Activated gamma-delta T cell treated with anti-CD3 and anti-CD28 coated beads, Interleukin-2, amount 50 U/mL, for 16 hours (primary cell): ENCODE measurements at regions not wholly inside any gene's neighbourhood (a gene's known extent, or its start where the extent isn't known, plus 50 kb on each side); places are given as distances from the start of the nearest gene placed in this dataset.

Experiments used
- DNase-seq: peaks from one replicate; pipeline ENCODE4 v3.0.0-alpha.2; 2020; ENCODE audit warnings: low read depth

DNA sequence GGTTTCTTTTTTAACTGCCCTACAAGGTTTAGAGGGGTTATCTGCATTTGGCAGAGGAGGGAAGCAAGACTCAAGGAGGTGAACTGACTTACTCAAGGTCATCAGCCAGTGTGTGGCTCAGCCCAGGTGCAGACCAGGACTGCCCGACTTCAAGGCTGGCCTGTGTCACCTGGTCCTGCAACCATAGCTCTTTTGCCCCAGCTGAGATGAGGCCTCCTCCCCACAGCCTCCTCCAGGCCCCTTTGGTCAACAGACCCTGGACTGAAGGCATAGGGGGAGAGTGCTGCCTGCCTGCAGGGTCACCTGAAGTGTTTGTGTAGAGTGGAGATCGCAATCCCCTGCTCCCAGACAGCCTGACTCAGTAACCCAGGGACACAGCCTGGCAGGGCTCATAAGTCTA, 168.5 kb upstream of the GLI2 start:
- no peak for DNase-seq

DNA sequence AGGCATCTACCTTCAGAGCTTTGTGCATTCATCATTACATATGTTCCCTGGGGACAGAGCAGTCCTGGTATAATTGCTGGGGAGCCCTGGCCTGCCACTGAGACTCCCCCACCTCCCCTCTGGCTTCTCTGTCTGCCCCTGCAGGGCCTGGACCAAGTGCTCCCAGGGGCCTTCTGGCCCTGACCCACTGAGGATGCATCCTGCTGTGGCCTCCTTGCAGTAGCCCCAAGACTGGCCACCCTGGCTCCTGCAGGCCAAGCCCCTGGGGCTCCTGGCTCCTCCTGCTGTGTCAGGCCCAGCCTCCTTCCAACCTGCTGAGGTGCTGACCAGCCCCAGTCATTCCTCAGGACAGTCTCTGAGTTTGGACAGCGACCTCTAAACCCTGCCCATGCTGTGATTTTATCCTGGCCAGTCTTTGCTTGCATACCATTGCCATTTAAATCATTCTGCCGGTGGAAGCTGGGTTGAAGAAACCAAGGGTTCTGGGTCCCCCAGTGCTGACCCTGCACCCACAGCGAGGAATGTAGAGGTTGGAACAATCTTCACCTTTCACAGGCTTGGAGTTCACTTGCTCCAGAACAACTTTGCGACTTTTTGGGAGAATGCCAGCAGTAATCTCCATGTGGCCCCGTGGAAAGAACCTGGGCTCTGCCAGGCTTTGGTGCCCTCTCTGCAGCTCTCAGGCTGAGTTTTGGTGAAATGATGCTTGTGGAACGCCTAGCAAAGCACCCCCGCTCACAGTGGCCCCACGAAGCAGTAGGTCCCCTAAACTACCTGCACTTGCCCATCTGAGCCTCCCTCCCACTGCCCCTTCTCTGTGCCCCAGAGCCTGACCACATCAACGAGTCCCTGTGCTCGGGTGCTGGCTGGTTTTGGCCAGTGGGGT, 167.3 kb upstream of the GLI2 start:
- no peak for DNase-seq

- no peak for DNase-seq
Measured at GRCh38 chr2:120568975-120569268, 166.7 kb upstream of the GLI2 start.

DNA sequence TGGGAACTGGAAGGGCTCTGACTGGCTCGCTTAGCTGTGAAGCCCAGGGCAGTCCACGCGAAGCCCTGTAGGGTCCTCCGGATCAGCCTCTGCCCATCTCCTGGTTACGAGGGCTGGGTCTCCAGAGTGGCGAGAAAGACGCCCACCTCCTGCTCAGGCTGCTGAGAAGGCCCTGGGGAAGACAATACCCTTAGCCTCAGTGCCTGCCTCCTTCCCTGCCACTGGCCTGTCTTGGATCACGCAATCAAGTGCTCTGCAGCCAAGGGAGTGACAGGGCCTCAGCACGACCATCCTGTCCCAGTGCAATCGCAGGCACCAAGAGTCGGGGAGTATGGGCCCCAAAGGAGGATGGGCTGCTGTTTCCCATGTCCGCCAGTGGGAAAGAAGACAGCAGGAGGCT, 165.7 kb upstream of the GLI2 start:
- DNase-seq: no peak

GRCh38 chr2:120570546-120570945, 165.1 kb upstream of the GLI2 start:
- no peak for DNase-seq

DNA sequence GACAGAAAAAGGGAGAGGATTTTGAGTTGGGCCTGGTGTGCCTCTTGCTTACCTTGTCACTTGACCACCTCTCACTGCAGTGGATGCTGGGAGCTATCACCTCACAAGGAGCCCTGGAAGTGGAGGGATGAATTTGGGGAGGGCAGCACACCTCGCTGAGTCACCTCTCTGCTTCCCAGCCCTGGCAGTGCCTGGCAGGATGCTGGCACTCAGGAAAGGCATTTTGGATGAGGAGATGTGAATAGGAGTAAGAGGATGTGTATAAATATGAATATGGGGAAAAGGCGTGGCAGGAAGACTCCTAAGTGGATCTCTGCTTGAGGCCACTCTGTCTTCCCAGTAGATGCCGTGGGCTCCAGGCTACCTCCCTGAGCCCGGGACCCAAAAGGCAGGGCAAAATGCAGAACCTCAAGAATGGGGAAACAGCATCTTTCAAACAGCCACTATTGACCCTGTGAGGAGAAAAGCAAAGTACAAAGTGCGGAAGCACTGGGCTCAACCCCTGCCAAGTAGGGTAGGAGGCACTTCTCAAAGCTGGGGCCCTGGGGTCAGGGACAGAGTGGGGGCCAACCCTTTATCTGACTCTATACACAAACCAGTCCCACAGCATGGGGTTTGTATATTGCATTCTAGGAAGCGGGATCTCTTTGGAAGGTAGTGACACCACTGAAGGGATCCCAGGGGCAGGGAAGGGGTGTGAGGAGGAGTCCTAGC, 164.5 kb upstream of the GLI2 start:
- DNase-seq: no peak

- no peak for DNase-seq
Measured at GRCh38 chr2:120572226-120572625, 163.4 kb upstream of the GLI2 start.

DNA sequence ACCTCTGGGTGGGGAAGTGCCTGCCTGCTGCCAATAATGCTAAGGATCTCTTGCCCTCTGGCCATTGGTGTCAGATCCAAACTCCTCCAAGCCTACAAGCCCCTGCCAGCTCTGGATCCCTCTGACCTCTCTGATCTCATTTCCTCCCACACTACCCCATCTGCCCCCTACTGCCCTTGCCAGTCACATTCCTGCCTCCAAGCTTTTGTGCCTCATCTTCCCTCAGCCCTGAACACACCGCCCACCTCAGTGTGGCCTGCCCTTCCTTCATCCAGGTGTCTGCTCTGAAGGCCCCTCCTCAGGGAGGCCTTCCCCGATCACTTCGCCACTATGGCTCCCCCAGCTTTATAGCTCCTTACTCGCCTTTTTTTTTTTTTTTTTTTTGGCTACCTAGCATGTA, 161.0 kb upstream of the GLI2 start:
- no peak for DNase-seq

DNA sequence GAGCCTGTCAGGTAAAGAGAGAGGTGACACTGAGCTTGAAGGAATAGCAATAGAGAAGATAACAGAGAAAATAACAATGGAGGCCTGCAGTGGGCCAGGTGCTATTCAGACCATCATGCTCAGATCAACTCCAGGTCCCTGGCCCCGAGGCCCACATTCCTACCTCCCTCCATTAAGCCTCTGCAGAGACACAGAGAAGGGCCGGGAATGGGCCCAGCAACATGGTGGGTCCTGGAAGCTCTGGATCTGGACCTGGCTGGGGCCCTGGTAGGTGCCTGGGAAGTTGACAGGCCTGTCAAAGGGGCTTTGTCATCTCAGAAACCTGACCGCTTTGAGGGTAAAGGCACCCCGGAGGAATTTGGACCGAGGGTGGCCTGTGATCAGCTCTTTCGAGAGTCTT, 159.7 kb upstream of the GLI2 start:
- no peak for DNase-seq

- no peak for DNase-seq
Measured at GRCh38 chr2:120576509-120577474, 158.9 kb upstream of the GLI2 start.

DNA sequence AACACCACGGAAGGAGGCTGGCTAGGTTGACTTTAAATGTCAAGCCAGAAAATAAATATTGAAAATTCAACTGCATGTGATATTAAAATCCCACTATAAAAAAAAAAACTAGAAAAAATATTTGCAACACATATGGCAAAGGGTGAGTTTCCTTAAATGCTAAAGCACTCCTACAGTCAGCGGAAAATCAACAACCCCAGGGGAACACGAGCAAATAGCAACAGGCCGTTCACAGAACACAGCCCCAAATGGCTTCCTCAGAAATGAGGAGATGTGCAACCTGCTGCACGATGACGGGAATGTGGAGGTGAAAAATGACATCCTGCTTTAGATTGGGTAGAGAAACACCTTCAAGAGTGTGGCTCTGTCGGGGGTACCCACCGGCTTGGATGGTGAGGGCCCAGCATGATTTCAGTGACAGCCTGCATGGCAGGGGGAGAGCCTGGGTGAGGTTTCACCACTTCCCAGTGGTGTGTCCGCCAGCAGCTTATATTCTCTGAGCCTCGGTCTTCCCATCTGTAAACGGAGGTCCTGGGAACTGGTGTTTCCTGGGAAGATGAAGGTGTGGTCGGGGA, 157.9 kb upstream of the GLI2 start:
- no peak for DNase-seq

- DNase-seq: no peak
Measured at GRCh38 chr2:120578576-120579352, 156.9 kb upstream of the GLI2 start.

- no peak for DNase-seq
Measured at GRCh38 chr2:120579916-120580685, 155.6 kb upstream of the GLI2 start.

GRCh38 chr2:120580709-120581108, 155.0 kb upstream of the GLI2 start:
- no peak for DNase-seq

GRCh38 chr2:120583121-120583520, 152.5 kb upstream of the GLI2 start:
- no peak for DNase-seq

GRCh38 chr2:120583851-120584570, 151.7 kb upstream of the GLI2 start:
- DNase-seq: no peak

GRCh38 chr2:120586507-120587278, 149.0 kb upstream of the GLI2 start:
- DNase-seq: no peak

GRCh38 chr2:120587279-120587996, 148.2 kb upstream of the GLI2 start:
- no peak for DNase-seq

- no peak for DNase-seq
Measured at GRCh38 chr2:120587997-120588336, 147.7 kb upstream of the GLI2 start.
